HUES6 (cell line): ENCODE measurements at regions not wholly inside any gene's neighbourhood (a gene's known extent, or its start where the extent isn't known, plus 50 kb on each side); places are given as distances from the start of the nearest gene placed in this dataset.
"Not testable (repeated sequence)": the region's sequence is repeated elsewhere in the genome, so short reads cannot be mapped to it uniquely, and the experiment has no call there.

Experiments used
- H3K27ac ChIP-seq: 2 replicates; pipeline ENCODE4 v1.7.0; 2013; ENCODE audit warnings: low read depth, mild to moderate bottlenecking, low read length, inconsistent platforms
- H3K27me3 ChIP-seq: 2 replicates; pipeline ENCODE4 v1.6.1; 2013; ENCODE audit warnings: low read length; ENCODE audit not compliant: control insufficient read depth, insufficient read depth
- H3K36me3 ChIP-seq: 2 replicates; pipeline ENCODE4 v1.6.1; 2013; ENCODE audit warnings: low read length; ENCODE audit not compliant: control insufficient read depth, insufficient read depth
- H3K4me1 ChIP-seq: 2 replicates; pipeline ENCODE4 v1.6.1; 2013; ENCODE audit warnings: low read length; ENCODE audit not compliant: control insufficient read depth, insufficient read depth
- H3K4me3 ChIP-seq: 2 replicates; pipeline ENCODE4 v1.5.1; 2013; ENCODE audit warnings: low read depth, low read length
- H3K9ac ChIP-seq: one replicate; pipeline ENCODE4 v1.6.1; 2013; ENCODE audit warnings: mild to moderate bottlenecking, low read length
- H3K9me3 ChIP-seq: 2 replicates; pipeline ENCODE4 v1.6.1; 2013; ENCODE audit warnings: low read depth, low read length; ENCODE audit not compliant: control insufficient read depth, insufficient read depth

- H3K4me3 ChIP-seq: no peak overlapping the region
- no peak overlapping the region for H3K27ac ChIP-seq
- H3K4me1 ChIP-seq: no peaks in the 10 kb centered on the region
- H3K36me3 ChIP-seq: no peaks in the 10 kb centered on the region
- no peak overlapping the region for H3K9ac ChIP-seq
- 0 out of 2 replicates have a peak, but pooled peaks cover 6% of the 10 kb centered on the region for H3K9me3 ChIP-seq
- no peaks in the 10 kb centered on the region for H3K27me3 ChIP-seq
Observed at GRCh38 chr15:62869116-62869515, 173.4 kb upstream of the TPM1 start.

GRCh38 chr15:62870216-62870615 lies 172.3 kb upstream of the TPM1 start:
- Histone ChIP-seq H3K9ac (no peak overlapping the region), H3K27me3 (no peaks in the 10 kb centered on the region), H3K4me1 (peaks cover 8% of the 10 kb centered on the region), H3K4me3 (no peak overlapping the region), H3K9me3 (0 out of 2 replicates have a peak, but pooled peaks cover 6% of the 10 kb centered on the region), H3K36me3 (no peaks in the 10 kb centered on the region), H3K27ac (no peak overlapping the region)

- not testable (repeated sequence) for H3K4me3 ChIP-seq, H3K36me3 ChIP-seq, H3K9me3 ChIP-seq, H3K27ac ChIP-seq, H3K27me3 ChIP-seq, H3K9ac ChIP-seq
- peaks cover 13% of the 10 kb centered on the region for H3K4me1 ChIP-seq
Observed at GRCh38 chr15:62870701-62871100, 171.8 kb upstream of the TPM1 start.

- Histone ChIP-seq H3K9me3 (0 out of 2 replicates have a peak, but pooled peaks cover 6% of the 10 kb centered on the region), H3K4me3 (no peak overlapping the region), H3K36me3 (no peaks in the 10 kb centered on the region), H3K27me3 (no peaks in the 10 kb centered on the region), H3K27ac (no peak overlapping the region), H3K4me1 (peaks cover 13% of the 10 kb centered on the region), H3K9ac (no peak overlapping the region)
Observed at GRCh38 chr15:62873203-62873602, 169.3 kb upstream of the TPM1 start.

- no peak overlapping the region for H3K9ac ChIP-seq
- no peaks in the 10 kb centered on the region for H3K36me3 ChIP-seq
- no peaks in the 10 kb centered on the region for H3K27me3 ChIP-seq
- 0 out of 2 replicates have a peak, but pooled peaks cover 6% of the 10 kb centered on the region for H3K9me3 ChIP-seq
- no peak overlapping the region for H3K27ac ChIP-seq
- H3K4me1 ChIP-seq: peaks cover 13% of the 10 kb centered on the region
- no peak overlapping the region for H3K4me3 ChIP-seq
Observed at GRCh38 chr15:62874064-62874463, 168.5 kb upstream of the TPM1 start.

GRCh38 chr15:62874959-62875625 lies 167.5 kb upstream of the TPM1 start:
- 0 out of 2 replicates have a peak, but pooled peaks cover 6% of the 10 kb centered on the region for H3K9me3 ChIP-seq
- peaks cover 13% of the 10 kb centered on the region for H3K4me1 ChIP-seq
- H3K27ac ChIP-seq: no peak overlapping the region
- no peaks in the 10 kb centered on the region for H3K36me3 ChIP-seq
- H3K9ac ChIP-seq: no peak overlapping the region
- H3K4me3 ChIP-seq: no peak overlapping the region
- no peaks in the 10 kb centered on the region for H3K27me3 ChIP-seq

- H3K9me3 ChIP-seq: 0 out of 2 replicates have a peak, but pooled peaks cover 4% of the 10 kb centered on the region
- no peak overlapping the region for H3K9ac ChIP-seq
- H3K27me3 ChIP-seq: no peaks in the 10 kb centered on the region
- H3K4me1 ChIP-seq: peaks cover 13% of the 10 kb centered on the region
- H3K4me3 ChIP-seq: no peak overlapping the region
- no peak overlapping the region for H3K27ac ChIP-seq
- no peaks in the 10 kb centered on the region for H3K36me3 ChIP-seq
Observed at GRCh38 chr15:62875626-62876021, 166.9 kb upstream of the TPM1 start.

GRCh38 chr15:62877276-62877857 lies 165.2 kb upstream of the TPM1 start:
- Histone ChIP-seq H3K4me3 (no peak overlapping the region), H3K9ac (no peak overlapping the region), H3K27ac (no peak overlapping the region), H3K4me1 (peaks cover 13% of the 10 kb centered on the region), H3K27me3 (no peaks in the 10 kb centered on the region), H3K9me3 (no peaks in the 10 kb centered on the region), H3K36me3 (no peaks in the 10 kb centered on the region)

- Histone ChIP-seq H3K9me3 (no peaks in the 10 kb centered on the region), H3K4me3 (no peak overlapping the region), H3K36me3 (no peaks in the 10 kb centered on the region), H3K4me1 (peaks cover 13% of the 10 kb centered on the region), H3K27me3 (no peaks in the 10 kb centered on the region), H3K27ac (no peak overlapping the region), H3K9ac (no peak overlapping the region)
Observed at GRCh38 chr15:62878070-62878469, 164.5 kb upstream of the TPM1 start.

- Histone ChIP-seq H3K36me3 (no peaks in the 10 kb centered on the region), H3K9me3 (no peaks in the 10 kb centered on the region), H3K9ac (no peak overlapping the region), H3K27me3 (no peaks in the 10 kb centered on the region), H3K27ac (no peak overlapping the region), H3K4me1 (peaks cover 9% of the 10 kb centered on the region), H3K4me3 (no peak overlapping the region)
Observed at GRCh38 chr15:62879770-62880169, 162.8 kb upstream of the TPM1 start.

GRCh38 chr15:62880278-62880677 lies 162.3 kb upstream of the TPM1 start:
- Histone ChIP-seq H3K9me3 (no peaks in the 10 kb centered on the region), H3K36me3 (no peaks in the 10 kb centered on the region), H3K27ac (no peak overlapping the region), H3K9ac (no peak overlapping the region), H3K27me3 (no peaks in the 10 kb centered on the region), H3K4me1 (peaks cover 4% of the 10 kb centered on the region), H3K4me3 (no peak overlapping the region)
